GM12878 (cell line): ENCODE measurements at regions not wholly inside any gene's neighbourhood (a gene's known extent, or its start where the extent isn't known, plus 50 kb on each side); places are given as distances from the start of the nearest gene placed in this dataset.

ENCODE experiments used
- ATAC-seq: fragments of 200-7000 bp; cut with Tn5 transposase; 3 replicates; pipeline ENCODE4 v1.9.1; 2020; ENCODE audit warnings: mild to moderate bottlenecking, moderate library complexity
- BruUV-seq: library from RNA; stranded (reverse); fragments of 400-500 nt; replicated peaks from 2 replicates; lab custom pipeline; 2021; lab: Mats Ljungman, UMichigan
- CTCF ChIA-PET: fragments of 300-600 bp; sonication (Branson Sonifier 250); formaldehyde crosslinking; extraction: SDS; loops from one replicate; lab custom pipeline; 2021; ENCODE audit warnings: inconsistent platforms; lab: Yijun Ruan, JAX
- POLR2A ChIA-PET: fragments of 350-600 bp; formaldehyde crosslinking; extraction: SDS; loops from one replicate; lab custom pipeline; 2021; ENCODE audit warnings: inconsistent platforms; lab: Charles Lee
- RAD21 ChIA-PET: fragments of 300-600 bp; sonication (Branson Sonifier 250); formaldehyde crosslinking; loops from one replicate; lab custom pipeline; 2023; ENCODE audit warnings: antibody characterized with exemption; ENCODE audit not compliant: unreplicated experiment; lab: Charles Lee
- SMC1A ChIA-PET: fragments of 300-600 bp; sonication (Branson Sonifier 250); formaldehyde crosslinking; loops from one replicate; lab custom pipeline; 2023; ENCODE audit not compliant: unreplicated experiment, uncharacterized antibody; lab: Charles Lee
- DNase-seq: peaks from one replicate; pipeline ENCODE4 v3.0.0-alpha.2; 2011; ENCODE audit warnings: low read depth, low spot score
- FAIRE-seq: peaks from 3 replicates; lab custom pipeline; 2011; peaks lifted over from hg19 to GRCh38; lab: Jason Lieb, UNC
- H2AFZ ChIP-seq: 2 replicates; pipeline ENCODE4 v1.6.0; 2011; ENCODE audit warnings: low read depth, low read length, control low read depth; ENCODE audit not compliant: control insufficient read depth
- H3K27ac ChIP-seq: 2 replicates; pipeline ENCODE4 v1.5.1; 2011; ENCODE audit warnings: control low read depth; ENCODE audit not compliant: control insufficient read depth, insufficient read depth
- H3K27me3 ChIP-seq, 2 experiments: replicated peaks in 1 of 2; 2 replicates each; pipeline versions ENCODE4 v1.6.0 to v1.6.1; 2011; ENCODE audit warnings: low read length in 1 of 2; ENCODE audit not compliant: control insufficient read depth in 2 of 2, insufficient read depth in 2 of 2
- H3K36me3 ChIP-seq, 2 experiments: 2 replicates each; pipeline ENCODE4 v1.5.1; 2011; ENCODE audit warnings: low read length in 1 of 2; ENCODE audit not compliant: control insufficient read depth in 2 of 2, insufficient read depth in 2 of 2
- H3K4me1 ChIP-seq: 2 replicates; pipeline ENCODE4 v1.6.1; 2011; ENCODE audit warnings: mild to moderate bottlenecking, low read length, moderate library complexity, mixed read lengths; ENCODE audit not compliant: control insufficient read depth, insufficient read depth
- H3K4me2 ChIP-seq: 2 replicates; pipeline ENCODE4 v1.6.0; 2011; ENCODE audit warnings: control low read depth; ENCODE audit not compliant: control insufficient read depth, insufficient read depth
- H3K4me3 ChIP-seq: fragments of 200-600 bp; sonication (generic); 2 replicates; pipeline ENCODE4 v1.5.1; 2016
- H3K79me2 ChIP-seq: 2 replicates; pipeline ENCODE4 v1.6.0; 2011; ENCODE audit warnings: low read length; ENCODE audit not compliant: control insufficient read depth, insufficient read depth
- H3K9ac ChIP-seq: 2 replicates; pipeline ENCODE4 v1.8.0; 2011; ENCODE audit warnings: low read length, control low read depth, mixed read lengths; ENCODE audit not compliant: control insufficient read depth, insufficient read depth
- H3K9me3 ChIP-seq: replicated peaks from 3 replicates; pipeline ENCODE4 v1.5.1; 2011; ENCODE audit warnings: mild to moderate bottlenecking, low read length; ENCODE audit not compliant: control insufficient read depth, insufficient read depth
- H4K20me1 ChIP-seq: 2 replicates; pipeline ENCODE4 v1.6.0; 2011; ENCODE audit not compliant: control insufficient read depth, insufficient read depth
- ASH2L ChIP-seq: fragments of 300-600, 200-600 bp; sonication (generic); IDR thresholded peaks from 2 replicates; pipeline ENCODE4 v1.6.1; 2017; ENCODE audit warnings: low read depth, mild to moderate bottlenecking, borderline replicate concordance
- CHD1 ChIP-seq: IDR thresholded peaks from 2 replicates; pipeline ENCODE4 v1.6.1; 2012; ENCODE audit warnings: low read depth, low read length, improper control_type of control experiment
- CHD2 ChIP-seq: IDR thresholded peaks from 2 replicates; pipeline ENCODE4 v1.6.1; 2011; ENCODE audit warnings: low read depth, low read length, improper control_type of control experiment, borderline replicate concordance
- CHD4 ChIP-seq: fragments of 200-600 bp; sonication (generic); IDR thresholded peaks from 2 replicates; pipeline ENCODE4 v1.6.1; 2016; ENCODE audit warnings: mild to moderate bottlenecking
- ETV6 ChIP-seq, 2 experiments: fragments of 450-650 bp in 1 of 2; IDR thresholded peaks in 1 of 2; conservative IDR thresholded peaks in 1 of 2; 2 replicates each; pipeline ENCODE4 v1.6.1; 2014; ENCODE audit warnings: antibody characterized with exemption in 1 of 2, borderline replicate concordance in 1 of 2, low read depth in 1 of 2, mild to moderate bottlenecking in 1 of 2, moderate library complexity in 1 of 2
- GATAD2B ChIP-seq: fragments of 450-650 bp; conservative IDR thresholded peaks from 2 replicates; pipeline ENCODE4 v1.6.1; 2017; ENCODE audit warnings: low read depth, mild to moderate bottlenecking, moderate library complexity
- IKZF1 ChIP-seq: fragments of 450-650 bp; conservative IDR thresholded peaks from 2 replicates; pipeline ENCODE4 v1.6.1; 2017; ENCODE audit warnings: antibody characterized with exemption, mild to moderate bottlenecking
- JUNB ChIP-seq: IDR thresholded peaks from 2 replicates; pipeline ENCODE4 v1.6.1; 2016; ENCODE audit warnings: antibody characterized with exemption, mild to moderate bottlenecking
- NBN ChIP-seq: fragments of 450-650 bp; IDR thresholded peaks from 2 replicates; pipeline ENCODE4 v1.6.1; 2016
- RB1 ChIP-seq: fragments of 450-650 bp; formaldehyde crosslinking; IDR thresholded peaks from 2 replicates; pipeline ENCODE4 v1.6.1; 2017; ENCODE audit warnings: mild to moderate bottlenecking, borderline replicate concordance
- SREBF1 ChIP-seq: IDR thresholded peaks from 2 replicates; pipeline ENCODE4 v1.6.1; 2012; ENCODE audit warnings: mild to moderate bottlenecking, low read length
- TARDBP ChIP-seq: IDR thresholded peaks from 2 replicates; pipeline ENCODE4 v1.6.1; 2016; ENCODE audit warnings: borderline replicate concordance
- ZBED1 ChIP-seq: IDR thresholded peaks from 2 replicates; pipeline ENCODE4 v1.6.1; 2016; ENCODE audit warnings: borderline replicate concordance
- ZNF384 ChIP-seq: IDR thresholded peaks from 2 replicates; pipeline ENCODE4 v1.6.1; 2012; ENCODE audit warnings: low read depth, mild to moderate bottlenecking, low read length, improper control_type of control experiment, borderline replicate concordance
- WGBS: methylation state at CpG from one replicate; pipeline ENCODE4 v1.1.6; 2016; ENCODE audit warnings: low lambda C conversion rate; ENCODE audit not compliant: insufficient replicate concordance, insufficient coverage; ENCODE audit errors: missing lambda C conversion rate; 5-methylcytosine and 5-hydroxymethylcytosine counted together
- in situ Hi-C: fragments of 300-500 bp; cut with MboI; formaldehyde crosslinking; loops from 9 replicates; pipeline ENCODE4 v1.14.3; 2018; ENCODE audit warnings: mixed read lengths
- intact Hi-C: fragments of 100-400 bp; cut with micrococcal nuclease; formaldehyde crosslinking; loops from one replicate; pipeline ENCODE4 v1.14.2; 2022; ENCODE audit not compliant: unreplicated experiment

GRCh38 chr10:78781251-78781913, 287.4 kb upstream of the ZMIZ1 start:
- Histone ChIP-seq H3K36me3 (no peaks in the 10 kb centered on the region), H3K9ac (no peak overlapping the region), H2AFZ (no peak overlapping the region), H3K9me3 (no peaks in the 10 kb centered on the region), H3K27ac (no peak overlapping the region), H3K4me1 (no peaks in the 10 kb centered on the region), H3K27me3 (no peaks in the 10 kb centered on the region; a peak in 2 of 4 replicates), H3K79me2 (no peaks in the 10 kb centered on the region), H4K20me1 (no peaks in the 10 kb centered on the region; the same call in 1 of the 2 replicates), H3K4me3 (no peak overlapping the region), H3K4me2 (no peak overlapping the region)
- no TSS peak for BruUV-seq
- DNase-seq (no peak), ATAC-seq (no peak), FAIRE-seq (no peak)
- SMC1A ChIA-PET: interaction anchor here (1.1 kb wide), 1 partner anchor 29 kb away, joined by 3 read pairs; no protein-coding TSS in a partner anchor
- no peak for TF ChIP-seq JUNB
- no peak for TF ChIP-seq CHD1
- TF ChIP-seq NBN: no peak
- TF ChIP-seq CHD4: no peak
- no peak for TF ChIP-seq CHD2
- TF ChIP-seq IKZF1: no peak
- no peak for TF ChIP-seq ZBED1
- TF ChIP-seq ZNF384: no peak
- TF ChIP-seq RB1: no peak
- no peak for TF ChIP-seq TARDBP
- no peak for TF ChIP-seq ASH2L
- TF ChIP-seq SREBF1: no peak
- no peak for TF ChIP-seq GATAD2B
- no peak for TF ChIP-seq ETV6 (conservative IDR thresholded peaks at IDR 0.05 in 1 of 2, IDR thresholded peaks at IDR 0.05 in 1 of 2; ENCODE audit: borderline replicate concordance in 1 of 2, low read depth in 1 of 2)
- 34% methylated on average over 10 of the region's 10 CpGs for WGBS
- RAD21 ChIA-PET: no interaction called here
- POLR2A ChIA-PET: no interaction called here
- intact Hi-C loops (no loop called here), in situ Hi-C loops (no loop called here)
- CTCF ChIA-PET: no interaction called here
